SK-N-SH (cell line): ENCODE measurements at regions not wholly inside any gene's neighbourhood (a gene's known extent, or its start where the extent isn't known, plus 50 kb on each side); places are given as distances from the start of the nearest gene placed in this dataset.

Experiments
- CTCF ChIA-PET: fragments of 300-600, 350-600 bp; formaldehyde crosslinking; extraction: SDS; loops from one replicate; lab custom pipeline; 2021; lab: Yijun Ruan, JAX
- POLR2A ChIA-PET: fragments of 350-600 bp; sonication (Branson Sonifier 250); formaldehyde crosslinking; extraction: SDS; loops from one replicate; lab custom pipeline; 2020; ENCODE audit warnings: antibody characterized with exemption, inconsistent platforms; lab: Yijun Ruan, JAX
- DNase-seq: peaks from one replicate; pipeline ENCODE4 v3.0.0; 2012
- H2AFZ ChIP-seq: fragments of 200-600 bp; sonication (generic); 2 replicates; pipeline ENCODE4 v1.8.1; 2016; ENCODE audit warnings: antibody characterized with exemption, mild to moderate bottlenecking, low read depth
- H3F3A ChIP-seq: fragments of 200-600 bp; sonication (generic); replicated peaks from 2 replicates; pipeline ENCODE3; 2016; ENCODE audit warnings: antibody characterized with exemption, mild to moderate bottlenecking; ENCODE audit not compliant: insufficient read depth
- H3K27ac ChIP-seq, 2 experiments: fragments of 200-500 bp in 1 of 2; fragments of 200-600 bp in 1 of 2; sonication (Bioruptor generic) in 1 of 2; sonication (generic), shearing (Covaris generic) in 1 of 2; 2 replicates each; pipeline versions ENCODE4 v1.5.1 to v1.6.1; 2014 to 2016; ENCODE audit warnings: low read depth in 2 of 2, inconsistent platforms in 1 of 2, low read length in 1 of 2, mild to moderate bottlenecking in 1 of 2, mixed read lengths in 1 of 2
- H3K27me3 ChIP-seq: fragments of 200-600 bp; sonication (generic), shearing (Covaris generic); 2 replicates; pipeline ENCODE4 v1.6.1; 2016; ENCODE audit warnings: mixed run types; ENCODE audit not compliant: insufficient read depth
- H3K36me3 ChIP-seq, 2 experiments: fragments of 200-500 bp in 1 of 2; fragments of 200-600 bp in 1 of 2; sonication (Bioruptor generic) in 1 of 2; sonication (generic) in 1 of 2; replicated peaks in 1 of 2; 2 replicates each; pipeline versions ENCODE3 to v1.5.1; 2014 to 2016; ENCODE audit warnings: low read length in 1 of 2, mild to moderate bottlenecking in 1 of 2; ENCODE audit not compliant: insufficient read depth in 2 of 2, control insufficient read depth in 1 of 2
- H3K4me1 ChIP-seq, 2 experiments: fragments of 200-500 bp in 1 of 2; fragments of 200-600 bp in 1 of 2; sonication (Bioruptor generic) in 1 of 2; sonication (generic), shearing (Covaris generic) in 1 of 2; 2 replicates each; pipeline versions ENCODE4 v1.5.1 to v1.6.1; 2014 to 2016; ENCODE audit warnings: low read depth in 1 of 2, low read length in 1 of 2, mixed run types in 1 of 2; ENCODE audit not compliant: insufficient read depth in 2 of 2, control insufficient read depth in 1 of 2
- H3K4me2 ChIP-seq: fragments of 200-600 bp; sonication (generic), shearing (Covaris generic); 2 replicates; pipeline ENCODE4 v1.6.1; 2017; ENCODE audit warnings: mixed run types
- H3K4me3 ChIP-seq, 2 experiments: fragments of 200-500 bp in 1 of 2; fragments of 200-600 bp in 1 of 2; sonication (Bioruptor generic) in 1 of 2; sonication (generic), shearing (Covaris generic) in 1 of 2; 2 replicates each; pipeline versions ENCODE4 v1.5.1 to v1.8.1; 2014 to 2016; ENCODE audit warnings: low read depth in 2 of 2, inconsistent platforms in 1 of 2, low read length in 1 of 2, mild to moderate bottlenecking in 1 of 2, mixed read lengths in 1 of 2, moderate library complexity in 1 of 2
- H3K79me2 ChIP-seq: fragments of 200-600 bp; sonication (generic); 2 replicates; pipeline ENCODE4 v1.8.1; 2017; ENCODE audit warnings: mild to moderate bottlenecking; ENCODE audit not compliant: insufficient read depth
- H3K9ac ChIP-seq: fragments of 200-600 bp; sonication (generic); 2 replicates; pipeline ENCODE4 v1.6.1; 2017; ENCODE audit warnings: mixed run types
- H3K9me2 ChIP-seq: fragments of 200-600 bp; sonication (generic); 2 replicates; pipeline ENCODE4 v1.6.1; 2017; ENCODE audit warnings: mixed run types
- H3K9me3 ChIP-seq: fragments of 200-600 bp; sonication (generic); 2 replicates; pipeline ENCODE4 v1.6.1; 2017; ENCODE audit warnings: mixed run types, mild to moderate bottlenecking, moderate library complexity
- H4K20me1 ChIP-seq: fragments of 200-600 bp; sonication (generic); 2 replicates; pipeline ENCODE4 v1.6.1; 2017; ENCODE audit warnings: mild to moderate bottlenecking, mixed run types; ENCODE audit not compliant: insufficient read depth
- ELF1 ChIP-seq: IDR thresholded peaks from 2 replicates; pipeline ENCODE4 v1.4.0; 2012
- EP300 ChIP-seq, 2 experiments: IDR thresholded peaks; 2 replicates each; pipeline versions ENCODE4 v1.4.0 to v1.6.1; 2012; ENCODE audit warnings: borderline replicate concordance in 1 of 2, low read depth in 1 of 2, low read length in 1 of 2
- EZH2phosphoT487 ChIP-seq: fragments of 200-600 bp; sonication (generic); IDR thresholded peaks from 2 replicates; pipeline ENCODE4 v1.6.1; 2017; ENCODE audit warnings: low read depth, mixed run types, mild to moderate bottlenecking, antibody characterized with exemption, moderate library complexity, borderline replicate concordance
- FOSL2 ChIP-seq: IDR thresholded peaks from 2 replicates; pipeline ENCODE4 v1.4.0; 2012; ENCODE audit warnings: low read depth, mild to moderate bottlenecking, moderate library complexity, borderline replicate concordance
- GATA2 ChIP-seq: sonication (generic); formaldehyde crosslinking; IDR thresholded peaks from 2 replicates; pipeline ENCODE4 v1.5.0; 2020; ENCODE audit warnings: mild to moderate bottlenecking, missing genetic modification reagents
- MAX ChIP-seq: IDR thresholded peaks from 2 replicates; pipeline ENCODE4 v1.4.0; 2012; ENCODE audit warnings: low read depth
- MXI1 ChIP-seq: IDR thresholded peaks from 2 replicates; pipeline ENCODE4 v1.6.1; 2012; ENCODE audit warnings: mild to moderate bottlenecking, low read depth, low read length, improper control_type of control experiment
- NFIC ChIP-seq: IDR thresholded peaks from 2 replicates; pipeline ENCODE4 v1.4.0; 2012; ENCODE audit warnings: borderline replicate concordance
- NRF1 ChIP-seq: IDR thresholded peaks from 2 replicates; pipeline ENCODE4 v1.6.1; 2012; ENCODE audit warnings: low read depth, mild to moderate bottlenecking, low read length
- POLR2AphosphoS5 ChIP-seq: IDR thresholded peaks from 2 replicates; pipeline ENCODE4 v1.6.1; 2012; ENCODE audit warnings: low read depth, low read length
- RAD21 ChIP-seq: IDR thresholded peaks from 2 replicates; pipeline ENCODE4 v1.6.1; 2012; ENCODE audit warnings: mild to moderate bottlenecking, low read length
- RCOR1 ChIP-seq: fragments of 150-350 bp; IDR thresholded peaks from 2 replicates; pipeline ENCODE4 v1.6.1; 2017; ENCODE audit warnings: antibody characterized with exemption, low read length
- SIN3A ChIP-seq: IDR thresholded peaks from 2 replicates; pipeline ENCODE4 v1.6.1; 2012; ENCODE audit warnings: low read depth, mild to moderate bottlenecking, low read length, moderate library complexity, borderline replicate concordance
- TAF1 ChIP-seq: IDR thresholded peaks from 2 replicates; pipeline ENCODE4 v1.6.1; 2012; ENCODE audit warnings: low read depth, mild to moderate bottlenecking, low read length, moderate library complexity, borderline replicate concordance
- ZBTB33 ChIP-seq: IDR thresholded peaks from 2 replicates; pipeline ENCODE4 v1.4.0; 2012; ENCODE audit warnings: low read depth, borderline replicate concordance
- WGBS: methylation state at CpG from one replicate; pipeline ENCODE4 v1.1.6; 2017; ENCODE audit warnings: low lambda C conversion rate; 5-methylcytosine and 5-hydroxymethylcytosine counted together

- no peaks in the 10 kb centered on the region for H3K27me3 ChIP-seq
- no peaks in the 10 kb centered on the region for H4K20me1 ChIP-seq
- no peaks in the 10 kb centered on the region for H3K79me2 ChIP-seq
- ChIA-PET CTCF (no interaction called here), POLR2A (no interaction called here)
- H3K36me3 ChIP-seq: no peaks in the 10 kb centered on the region
- H3K9me3 ChIP-seq: no peaks in the 10 kb centered on the region
- DNase-seq: no peak
- no peak for TF ChIP-seq RCOR1
- TF ChIP-seq TAF1: no peak
- no peak for TF ChIP-seq MXI1
- no peak for TF ChIP-seq MAX
- no peak for TF ChIP-seq GATA2
- TF ChIP-seq ELF1: no peak
- no peak for TF ChIP-seq EP300 (IDR thresholded peaks at IDR 0.05; ENCODE audit: borderline replicate concordance in 1 of 2, low read depth in 1 of 2, low read length in 1 of 2)
- TF ChIP-seq SIN3A: no peak
- no peak for TF ChIP-seq POLR2AphosphoS5
- no peak for TF ChIP-seq FOSL2
- TF ChIP-seq ZBTB33: no peak
- no peak overlapping the region for H3K4me2 ChIP-seq
- H3K9me2 ChIP-seq: no peaks in the 10 kb centered on the region
- no peak overlapping the region for H2AFZ ChIP-seq
- H3K9ac ChIP-seq: no peak overlapping the region
- no peak overlapping the region for H3K27ac ChIP-seq
- no peak overlapping the region for H3K4me3 ChIP-seq
- no peaks in the 10 kb centered on the region for H3K4me1 ChIP-seq
- H3F3A ChIP-seq: no peaks in the 10 kb centered on the region
These were observed 734.5 kb upstream of the HTR2C start for GRCh38 chrX:113849408-113849807.

GRCh38 chrX:113833096-113834055, 750.5 kb upstream of the HTR2C start:
- CTCF ChIA-PET: no interaction called here
- Histone ChIP-seq H3K79me2 (no peaks in the 10 kb centered on the region), H3K4me3 (no peak overlapping the region), H3K36me3 (no peaks in the 10 kb centered on the region), H4K20me1 (no peaks in the 10 kb centered on the region), H3K27me3 (peaks cover 24% of the 10 kb centered on the region; the same call in 1 of the 2 replicates), H3K27ac (no peak overlapping the region), H3K4me2 (no peak overlapping the region), H3F3A (no peaks in the 10 kb centered on the region), H2AFZ (no peak overlapping the region), H3K9me2 (no peaks in the 10 kb centered on the region), H3K9me3 (no peaks in the 10 kb centered on the region), H3K9ac (no peak overlapping the region), H3K4me1 (no peaks in the 10 kb centered on the region)
- TF ChIP-seq MAX: no peak
- TF ChIP-seq EZH2phosphoT487: no peak
- no peak for TF ChIP-seq NFIC
- no peak for TF ChIP-seq RAD21
- TF ChIP-seq NRF1: no peak
- POLR2A ChIA-PET: no interaction called here
- DNase-seq: no peak
- 22% methylated on average over 8 of the region's 8 CpGs for WGBS
